ENCODE measurements at regions not wholly inside any gene's neighbourhood (a gene's known extent, or its start where the extent isn't known, plus 50 kb on each side); places are given as distances from the start of the nearest gene placed in this dataset.
A peak's percentile ranks its signal among the peaks of the same experiment; 100 is the strongest.

GRCh38 chr15:87781959-87782625 is 474.4 kb downstream of the NTRK3 start:
- no peak overlapping the region for H3K4me3 ChIP-seq (ENCODE audit: low read depth, low read length)
- no peak for TF ChIP-seq CTCF (IDR thresholded peaks at IDR 0.05; ENCODE audit: low read depth, low read length, missing control alignments)
- DNase-seq (ENCODE audit: low read depth), result no peak
- in situ Hi-C loops (cut with HindIII; ENCODE audit: low sequenced_read_pairs), result no loop called here

GRCh38 chr15:87779746-87780145 is 476.8 kb downstream of the NTRK3 start:
- no peak for TF ChIP-seq CTCF (IDR thresholded peaks at IDR 0.05; ENCODE audit: low read depth, low read length, missing control alignments)
- in situ Hi-C loops (cut with HindIII; ENCODE audit: low sequenced_read_pairs), result no loop called here

GRCh38 chr15:87778358-87778757 is 478.2 kb downstream of the NTRK3 start:
- no peak for TF ChIP-seq CTCF (IDR thresholded peaks at IDR 0.05; ENCODE audit: low read depth, low read length, missing control alignments)
- no peak overlapping the region for H3K4me3 ChIP-seq (ENCODE audit: low read depth, low read length)
- no peak for DNase-seq (ENCODE audit: low read depth)
- in situ Hi-C loops (cut with HindIII; ENCODE audit: low sequenced_read_pairs), result no loop called here

More at GRCh38 chr15:87779746-87780145, 476.8 kb downstream of the NTRK3 start:
- DNase-seq (ENCODE audit: low read depth), result no peak
- no peak overlapping the region for H3K4me3 ChIP-seq (ENCODE audit: low read depth, low read length)

GRCh38 chr15:87777054-87777561 is 479.4 kb downstream of the NTRK3 start:
- in situ Hi-C loops (cut with HindIII; ENCODE audit: low sequenced_read_pairs), result no loop called here
- peak; percentile 63 for DNase-seq (ENCODE audit: low read depth)
- H3K4me3 ChIP-seq (ENCODE audit: low read depth, low read length), result no peak overlapping the region
- no peak for TF ChIP-seq CTCF (IDR thresholded peaks at IDR 0.05; ENCODE audit: low read depth, low read length, missing control alignments)

GRCh38 chr15:87767516-87767915 is 489.0 kb downstream of the NTRK3 start:
- no peak overlapping the region for H3K4me3 ChIP-seq (ENCODE audit: low read depth, low read length)
- in situ Hi-C loops (cut with HindIII; ENCODE audit: low sequenced_read_pairs), result no loop called here
- DNase-seq (ENCODE audit: low read depth), result no peak
- no peak for TF ChIP-seq CTCF (IDR thresholded peaks at IDR 0.05; ENCODE audit: low read depth, low read length, missing control alignments)

- TF ChIP-seq CTCF (IDR thresholded peaks at IDR 0.05; ENCODE audit: low read depth, low read length, missing control alignments), result no peak
- DNase-seq (ENCODE audit: low read depth), result peak; percentile 82
- H3K4me3 ChIP-seq (ENCODE audit: low read depth, low read length), result no peak overlapping the region
- in situ Hi-C loops (cut with HindIII; ENCODE audit: low sequenced_read_pairs), result no loop called here
Observed at GRCh38 chr15:87764461-87765240, 491.9 kb downstream of the NTRK3 start.

All from astrocyte of the cerebellum (primary cell).